Posterior vena cava (tissue), 2 donors: ENCODE measurements at regions not wholly inside any gene's neighbourhood (a gene's known extent, or its start where the extent isn't known, plus 50 kb on each side); places are given as distances from the start of the nearest gene placed in this dataset.
"Not testable (repeated sequence)": the region's sequence is repeated elsewhere in the genome, so short reads cannot be mapped to it uniquely, and the experiment has no call there.

Source experiments
- DNase-seq: peaks from one replicate; pipeline ENCODE4 v3.0.0-alpha.2; 2020; ENCODE audit warnings: low spot score
- intact Hi-C, 2 donors: fragments of 100-400 bp; cut with DNase I; formaldehyde crosslinking; loops; one replicate each; pipeline versions ENCODE4 v1.14.1 to v1.14.2; 2022 to 2023
- donor health status: DM: yes; HTN: yes; CAD: no.
- donor health status: DM: yes; HTN: yes; CAD: no.

DNA sequence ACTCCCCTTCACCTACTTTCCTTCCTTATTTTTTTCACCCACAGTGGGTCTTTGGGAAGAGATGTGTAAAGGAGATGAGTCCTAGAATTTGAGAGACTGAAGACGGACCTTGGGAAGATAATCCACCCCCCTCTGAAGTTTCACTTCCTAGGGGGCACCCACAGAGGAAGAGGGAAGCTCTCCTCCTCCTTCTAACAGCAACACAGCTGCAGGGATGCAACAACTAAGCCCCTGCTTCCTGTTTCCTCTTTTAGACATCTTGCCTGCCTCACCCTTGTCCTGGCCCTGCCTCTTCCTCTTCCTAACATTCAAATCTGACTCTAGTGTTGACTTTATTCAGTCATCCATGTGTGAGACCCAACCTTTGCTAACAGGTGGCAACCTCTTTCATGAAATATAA lies 424.6 kb downstream of the BUD13 start:
- DNase-seq, result no peak

DNA sequence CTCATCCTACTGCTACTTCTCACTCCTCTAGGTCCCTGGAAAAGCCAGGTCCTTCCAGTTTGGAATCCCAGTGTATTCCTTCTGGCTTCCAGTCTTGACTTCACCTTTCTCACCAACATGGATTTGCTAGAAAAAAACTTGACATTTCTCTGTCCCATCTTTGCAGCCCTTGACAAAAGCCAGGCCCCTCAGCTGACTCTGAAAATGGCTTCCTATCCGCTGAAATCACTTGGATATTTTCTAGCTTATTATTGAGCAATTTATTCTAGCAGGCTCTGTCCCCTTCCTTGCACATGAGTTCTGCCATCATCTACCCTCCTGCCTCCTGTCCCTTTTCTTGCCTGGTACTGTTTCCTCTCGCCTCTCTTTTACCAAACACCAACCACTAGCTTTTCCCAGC lies 427.2 kb downstream of the BUD13 start:
- no peak for DNase-seq
- intact Hi-C loops, result no loop called here

More for the DNA sequence above, 424.6 kb downstream of the BUD13 start:
- intact Hi-C loops, result no loop called here

DNA sequence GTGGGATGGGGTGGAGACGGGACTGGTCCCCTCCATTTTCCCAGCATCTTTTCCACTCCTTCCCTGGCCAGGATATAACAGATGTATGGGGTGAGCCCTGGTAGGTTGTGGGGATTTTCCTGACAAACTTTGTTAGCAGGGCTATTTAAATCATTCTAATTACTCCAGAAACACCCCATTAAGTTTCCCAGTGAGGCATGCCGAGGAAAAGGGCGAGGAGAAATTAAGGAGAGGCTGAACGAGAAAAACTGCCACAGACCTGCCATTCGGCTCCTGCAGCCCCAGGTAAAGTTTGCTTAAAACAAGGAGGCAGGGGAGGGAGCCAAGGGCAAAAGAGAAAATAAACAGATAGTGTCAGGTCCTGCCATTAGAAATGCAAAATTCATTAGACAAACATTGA lies 428.2 kb downstream of the BUD13 start:
- intact Hi-C loops, result no loop called here
- no peak for DNase-seq

DNA sequence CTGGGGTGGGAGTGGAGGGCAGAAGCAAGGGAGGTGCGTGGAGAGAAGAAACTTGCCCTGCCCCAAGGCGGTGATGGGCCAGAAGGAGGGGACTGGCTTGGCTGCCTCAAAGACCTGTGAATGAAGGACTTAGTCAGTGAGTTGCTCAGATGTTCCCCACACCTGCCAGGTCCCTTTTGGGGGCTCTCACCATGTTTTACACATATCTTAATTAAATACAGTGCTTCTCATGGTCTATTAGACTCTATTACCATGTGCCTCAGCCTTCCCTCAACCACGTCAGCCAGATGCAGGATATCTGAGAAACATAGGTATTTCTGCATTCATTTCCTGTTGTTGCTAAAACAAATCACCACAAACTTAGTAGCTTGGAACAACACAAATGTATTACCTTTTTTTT lies 429.5 kb downstream of the BUD13 start:
- no peak for DNase-seq
- intact Hi-C loops, result no loop called here

DNA sequence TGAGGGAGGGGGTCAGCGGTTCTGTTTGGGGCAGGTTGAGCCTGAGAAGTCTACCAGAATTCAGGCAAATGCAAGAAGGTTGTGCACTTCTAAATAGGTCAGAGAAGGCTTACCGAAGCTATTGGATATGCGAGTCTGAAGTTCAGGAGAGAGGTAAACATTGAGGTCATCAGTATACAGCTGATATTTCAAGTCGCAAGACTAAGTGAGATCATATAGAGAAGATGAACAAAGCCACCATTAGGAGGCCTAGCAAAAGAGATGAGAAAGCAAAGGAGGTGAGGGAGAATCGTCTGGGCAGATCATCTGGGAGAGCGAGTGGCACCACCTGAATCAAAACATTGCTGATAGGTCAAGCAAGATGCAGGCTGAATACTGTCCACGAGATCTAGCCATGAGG lies 430.6 kb downstream of the BUD13 start:
- no peak for DNase-seq
- intact Hi-C loops, result no loop called here

- DNase-seq, result no peak
- intact Hi-C loops, result no loop called here
Measured at GRCh38 chr11:116339306-116340098, 433.3 kb downstream of the BUD13 start.

DNA sequence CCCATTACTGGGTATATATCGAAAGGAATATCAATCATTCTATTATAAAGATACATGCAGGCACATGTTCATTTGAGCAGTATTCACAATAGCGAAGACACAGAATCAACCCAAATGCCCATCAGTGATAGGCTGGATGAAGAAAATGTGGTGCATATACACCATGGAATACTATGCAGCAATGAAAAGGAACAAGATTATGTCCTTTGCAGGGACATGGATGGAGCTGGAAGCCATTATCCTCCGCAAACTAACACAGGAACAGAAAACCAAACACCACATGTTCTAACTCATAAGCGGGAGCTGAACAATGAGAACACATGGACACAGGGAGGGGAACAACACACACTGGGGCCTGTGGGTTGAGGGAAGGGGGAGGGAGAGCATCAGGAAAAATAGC lies 434.3 kb downstream of the BUD13 start:
- DNase-seq, intact Hi-C loops: not testable (repeated sequence)

DNA sequence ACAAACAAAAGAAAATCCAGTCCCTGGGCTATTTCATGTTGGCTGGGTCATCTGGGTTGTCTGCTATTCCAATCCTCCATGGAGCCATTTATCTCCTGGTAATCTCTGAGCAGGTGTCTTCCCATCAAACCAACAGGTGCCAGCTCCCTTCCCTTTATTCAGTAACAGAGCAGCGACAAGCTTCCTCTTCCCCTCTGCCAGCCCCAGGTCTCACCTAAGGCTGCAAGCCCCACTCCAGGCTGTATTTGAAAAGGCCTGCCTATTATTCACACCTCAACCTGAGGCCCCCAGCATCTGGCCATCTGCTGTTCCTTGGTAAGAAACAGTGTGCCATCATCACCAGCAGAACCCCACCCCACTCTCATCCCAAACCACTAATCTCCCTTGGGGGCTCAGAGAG lies 436.2 kb downstream of the BUD13 start:
- intact Hi-C loops, result no loop called here
- DNase-seq, result no peak

DNA sequence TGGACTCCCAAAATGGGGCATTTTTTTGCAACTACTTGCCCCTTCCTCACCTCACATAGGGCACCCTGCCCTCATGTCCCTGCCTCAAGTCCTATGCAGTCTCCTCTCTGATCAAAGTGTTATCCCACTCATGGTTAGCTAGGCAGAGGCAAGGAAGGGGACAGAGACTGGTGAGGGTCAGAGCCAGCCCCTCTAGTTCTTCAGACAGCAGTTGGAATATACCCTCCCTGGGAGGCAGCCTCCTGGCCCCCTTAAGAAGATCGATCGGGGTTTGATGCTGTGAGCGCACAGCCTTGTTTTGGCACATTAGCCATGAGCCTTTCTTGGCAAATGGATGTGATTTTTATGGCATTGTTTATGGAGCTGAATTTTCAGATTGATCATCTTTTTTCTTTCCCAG lies 436.9 kb downstream of the BUD13 start:
- intact Hi-C loops, result no loop called here
- no peak for DNase-seq

GRCh38 chr11:116335078-116335477 lies 437.7 kb downstream of the BUD13 start:
- intact Hi-C loops, result no loop called here
- no peak for DNase-seq

DNA sequence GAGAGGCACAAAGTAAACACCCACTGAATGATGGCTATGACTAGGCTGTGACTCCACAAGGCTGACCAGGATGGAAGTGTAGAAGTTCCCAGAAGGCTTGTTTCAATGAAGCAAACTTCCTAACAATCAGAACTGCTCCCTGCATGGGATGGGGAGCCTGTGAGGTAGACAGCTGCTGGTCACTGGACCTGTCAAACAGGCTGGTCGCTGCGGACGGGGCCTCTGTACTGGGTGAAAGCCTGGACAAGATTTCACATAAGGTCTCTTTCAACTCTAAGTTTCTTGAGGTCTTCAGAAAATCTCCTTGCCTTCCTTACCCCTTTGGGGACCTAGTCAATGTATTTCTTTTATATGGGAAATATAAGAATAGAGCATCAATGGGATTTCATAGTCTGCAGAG lies 438.2 kb downstream of the BUD13 start:
- DNase-seq, result no peak
- intact Hi-C loops, result no loop called here

GRCh38 chr11:116333001-116333535 lies 439.7 kb downstream of the BUD13 start:
- intact Hi-C loops, result no loop called here
- no peak for DNase-seq

- DNase-seq, result no peak
- intact Hi-C loops, result no loop called here
Measured at GRCh38 chr11:116332391-116332790, 440.4 kb downstream of the BUD13 start.

DNA sequence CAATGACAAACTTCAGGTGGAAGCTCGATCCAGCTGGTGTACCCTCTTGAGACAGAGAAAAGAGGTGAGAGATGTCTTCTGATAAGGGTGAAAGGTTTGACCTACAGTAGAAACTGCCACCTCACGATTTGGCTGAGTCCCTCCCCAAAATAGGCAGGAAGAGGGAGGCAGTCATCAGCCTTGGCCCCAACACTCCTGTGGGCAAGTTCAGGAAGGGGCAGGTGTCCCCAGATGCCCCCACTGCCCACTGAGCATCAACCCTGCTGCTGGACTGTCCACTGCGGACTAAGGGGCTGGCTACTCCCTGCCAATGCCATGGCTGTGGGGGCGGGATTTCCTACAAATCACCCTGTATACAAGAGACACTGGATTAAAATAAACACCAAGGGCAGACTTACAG lies 441.4 kb downstream of the BUD13 start:
- no peak for DNase-seq
- intact Hi-C loops, result no loop called here

DNA sequence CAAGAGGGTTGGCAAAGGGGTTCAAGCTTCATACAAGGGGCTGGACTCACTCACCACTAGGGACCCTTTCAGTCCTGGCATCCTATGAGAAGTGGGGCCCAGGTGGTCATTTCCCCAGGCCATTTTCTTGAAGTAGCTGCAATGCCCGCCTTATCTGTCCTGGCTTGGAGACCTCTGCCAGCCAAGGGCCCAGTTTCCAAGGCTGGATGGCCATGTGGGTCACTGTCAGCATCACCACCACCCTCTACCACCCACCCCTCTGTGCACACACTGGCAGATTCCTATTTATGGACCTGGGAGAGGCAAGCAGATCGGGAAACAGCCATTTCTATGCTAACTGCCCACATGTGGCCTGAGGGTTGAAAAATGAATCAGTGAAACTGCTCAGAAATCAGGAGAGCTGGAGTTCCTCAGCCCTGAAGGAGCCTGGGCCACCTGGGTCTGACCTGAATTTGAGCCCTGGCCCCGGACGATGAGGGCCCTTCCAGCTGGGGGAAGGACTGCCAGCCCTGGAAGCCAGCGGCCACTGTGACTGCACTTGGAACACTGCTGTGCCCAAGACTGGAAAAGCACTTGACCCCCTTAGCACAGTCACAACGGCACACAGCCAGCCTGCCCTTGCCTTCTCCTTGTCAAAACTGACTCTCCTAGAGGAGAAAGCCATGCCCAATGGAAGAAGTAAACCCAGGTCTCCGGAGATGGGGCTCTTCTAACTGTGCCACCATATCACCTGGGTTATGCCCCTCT lies 442.2 kb downstream of the BUD13 start:
- intact Hi-C loops, result no loop called here
- DNase-seq, result no peak

- no peak for DNase-seq
- intact Hi-C loops, result no loop called here
Measured at GRCh38 chr11:116329354-116330090, 443.3 kb downstream of the BUD13 start.

DNA sequence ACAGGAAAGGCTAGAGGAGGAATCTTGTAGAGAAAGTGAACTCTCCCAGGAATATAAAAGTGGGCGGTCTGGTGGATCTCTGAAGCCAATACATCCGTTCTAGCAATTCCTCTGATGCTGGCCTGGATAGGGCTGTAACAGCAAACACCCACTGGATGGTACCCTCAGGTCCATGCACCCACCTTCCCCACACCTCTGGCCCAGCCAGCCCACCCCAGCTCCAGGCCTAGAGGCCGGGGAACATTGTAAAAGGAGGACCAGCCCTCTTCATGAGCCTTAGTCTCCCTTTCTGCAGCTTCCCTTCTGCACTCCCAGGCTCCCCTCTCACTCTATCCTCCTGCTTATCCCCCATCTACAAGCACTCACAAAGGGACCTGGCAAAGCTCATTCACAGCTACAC lies 443.9 kb downstream of the BUD13 start:
- intact Hi-C loops, result no loop called here
- DNase-seq, result no peak

GRCh38 chr11:116328391-116328790 lies 444.4 kb downstream of the BUD13 start:
- intact Hi-C loops, result no loop called here
- DNase-seq, result no peak

GRCh38 chr11:116326146-116326545 lies 446.6 kb downstream of the BUD13 start:
- intact Hi-C loops, result no loop called here
- no peak for DNase-seq

DNA sequence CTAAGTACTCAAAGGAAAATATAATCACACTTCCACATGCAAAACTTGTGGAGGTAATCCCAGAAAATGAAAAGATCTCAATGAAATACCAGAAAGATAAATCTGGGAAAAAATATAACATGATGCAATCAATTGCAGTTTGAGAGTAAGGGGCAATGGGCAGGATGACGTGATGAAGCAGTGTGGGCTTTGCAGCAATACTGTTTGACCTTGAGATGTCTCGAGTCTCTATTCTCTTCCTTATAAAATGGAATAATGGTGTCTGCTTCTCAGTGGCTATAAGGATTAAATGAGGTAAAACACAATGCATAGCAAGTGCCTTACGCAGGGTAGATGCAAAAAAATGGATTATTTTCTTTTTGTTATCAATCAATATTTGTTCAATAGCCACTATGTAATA lies 447.5 kb downstream of the BUD13 start:
- no peak for DNase-seq
- intact Hi-C loops, result no loop called here
